Thyroid gland (tissue), 4 donors: ENCODE measurements at regions not wholly inside any gene's neighbourhood (a gene's known extent, or its start where the extent isn't known, plus 50 kb on each side); places are given as distances from the start of the nearest gene placed in this dataset.
"Not testable (repeated sequence)": the region's sequence is repeated elsewhere in the genome, so short reads cannot be mapped to it uniquely, and the experiment has no call there.

ENCODE experiments used
- DNase-seq, 2 donors: peaks; one replicate each; pipeline ENCODE4 v3.0.0-alpha.2; 2019
- H3K27ac ChIP-seq, 3 donors: fragments of 200-600 bp; sonication (generic); 1 replicate in 2 of 3; 2 replicates in 1 of 3; pipeline ENCODE4 v1.5.1; 2016 to 2019; ENCODE audit warnings: mild to moderate bottlenecking in 1 of 3, moderate library complexity in 1 of 3
- H3K27me3 ChIP-seq: fragments of 200-600 bp; sonication (generic); one replicate; pipeline ENCODE4 v1.5.1; 2019
- H3K36me3 ChIP-seq, 2 donors: fragments of 200-600 bp; sonication (generic); one replicate each; pipeline ENCODE4 v1.5.1; 2016 to 2019
- H3K4me1 ChIP-seq, 2 donors: fragments of 200-600 bp; sonication (generic); one replicate each; pipeline ENCODE4 v1.5.1; 2017 to 2019
- H3K4me3 ChIP-seq, 3 donors: fragments of 200-600 bp; sonication (generic); replicated peaks in 1 of 3; 1 replicate in 2 of 3; 2 replicates in 1 of 3; pipeline ENCODE4 v1.5.1; 2016; ENCODE audit warnings: mild to moderate bottlenecking in 1 of 3
- H3K9me3 ChIP-seq: fragments of 200-600 bp; sonication (generic); one replicate; pipeline ENCODE4 v1.5.1; 2017
- CTCF ChIP-seq, 6 experiments: fragments of 200-600 bp in 3 of 6; fragments of 450-650 bp in 3 of 6; sonication (generic) in 3 of 6; IDR thresholded peaks; one replicate each; pipeline ENCODE4 v1.5.1; 2016 to 2019; ENCODE audit warnings: antibody characterized with exemption in 6 of 6, mild to moderate bottlenecking in 2 of 6, inconsistent platforms in 1 of 6, moderate library complexity in 1 of 6
- POLR2A ChIP-seq, 2 donors: fragments of 450-650 bp; IDR thresholded peaks; one replicate each; pipeline ENCODE4 v1.6.1; 2017; ENCODE audit warnings: antibody characterized with exemption in 2 of 2, mild to moderate bottlenecking in 2 of 2, moderate library complexity in 1 of 2
- WGBS, 2 donors: methylation state at CpG; one replicate each; pipeline ENCODE4 v1.1.5; 2017; 5-methylcytosine and 5-hydroxymethylcytosine counted together
- intact Hi-C: fragments of 100-400 bp; cut with DNase I; formaldehyde crosslinking; loops from one replicate; pipeline ENCODE4 v1.15.1; 2023

- intact Hi-C loops = no loop called here
- WGBS, 2 donors = 90 to 96% methylated on average over 14 to 15 of the region's 42 CpGs
- H3K9me3 ChIP-seq = no peaks in the 10 kb centered on the region
Measured at GRCh38 chr9:89680547-89681467, 76.0 kb downstream of the GADD45G start.

GRCh38 chr9:89681468-89681859 is 76.7 kb downstream of the GADD45G start:
- H3K4me3 ChIP-seq, H3K36me3 ChIP-seq, intact Hi-C loops, H3K9me3 ChIP-seq, H3K27me3 ChIP-seq, DNase-seq, H3K27ac ChIP-seq: not testable (repeated sequence)
- WGBS, 2 donors = 94 to 100% methylated on average over 1 to 5 of the region's 17 CpGs
- peaks cover 12 to 18% of the 10 kb centered on the region in 2 donors for H3K4me1 ChIP-seq

More at GRCh38 chr9:89680547-89681467, 76.0 kb downstream of the GADD45G start:
- no peak for TF ChIP-seq POLR2A (IDR thresholded peaks at IDR 0.05)
- TF ChIP-seq CTCF (IDR thresholded peaks at IDR 0.05) = no peak
- DNase-seq = no peak
- Histone ChIP-seq H3K27me3 (no peaks in the 10 kb centered on the region), H3K4me1 (peaks cover 19 to 22% of the 10 kb centered on the region in 2 donors), H3K4me3 (no peak overlapping the region), H3K36me3 (no peaks in the 10 kb centered on the region), H3K27ac (no peak overlapping the region)

- no peak for DNase-seq
Measured at GRCh38 chr9:89683626-89684025, 78.8 kb downstream of the GADD45G start.

GRCh38 chr9:89684218-89684617 is 79.4 kb downstream of the GADD45G start:
- H3K27me3 ChIP-seq = no peaks in the 10 kb centered on the region
- peaks cover 0 to 7% of the 10 kb centered on the region in 2 donors for H3K4me1 ChIP-seq
- TF ChIP-seq CTCF (IDR thresholded peaks at IDR 0.05) (no peak), POLR2A (IDR thresholded peaks at IDR 0.05) (no peak)
- H3K4me3 ChIP-seq = no peak overlapping the region
- no peak for DNase-seq
- H3K9me3 ChIP-seq = no peaks in the 10 kb centered on the region
- WGBS, 2 donors = 58 to 69% methylated on average over 4 of the region's 4 CpGs
- H3K36me3 ChIP-seq = no peaks in the 10 kb centered on the region
- peak overlapping the region in 2 of 3 donors; percentile 25 to 42 for H3K27ac ChIP-seq
- intact Hi-C loops = no loop called here

More at GRCh38 chr9:89683626-89684025, 78.8 kb downstream of the GADD45G start:
- H3K9me3 ChIP-seq = no peaks in the 10 kb centered on the region
- H3K4me1 ChIP-seq = peaks cover 0 to 7% of the 10 kb centered on the region in 2 donors
- H3K4me3 ChIP-seq = no peak overlapping the region
- intact Hi-C loops = no loop called here
- WGBS, 2 donors = 90 to 93% methylated on average over 5 to 6 of the region's 6 CpGs
- no peak for TF ChIP-seq CTCF (IDR thresholded peaks at IDR 0.05)
- TF ChIP-seq POLR2A (IDR thresholded peaks at IDR 0.05) = no peak
- H3K36me3 ChIP-seq = no peaks in the 10 kb centered on the region
- H3K27ac ChIP-seq = no peak overlapping the region
- no peaks in the 10 kb centered on the region for H3K27me3 ChIP-seq

GRCh38 chr9:89684912-89685636 is 80.3 kb downstream of the GADD45G start:
- no peaks in the 10 kb centered on the region for H3K36me3 ChIP-seq
- no peaks in the 10 kb centered on the region for H3K9me3 ChIP-seq
- TF ChIP-seq POLR2A (IDR thresholded peaks at IDR 0.05) = no peak
- peak in 1 of 6 experiments; percentile 7 for TF ChIP-seq CTCF (IDR thresholded peaks at IDR 0.05)
- peak; percentile 62 for DNase-seq
- H3K4me3 ChIP-seq = no peak overlapping the region
- H3K4me1 ChIP-seq = peaks cover 0 to 7% of the 10 kb centered on the region in 2 donors
- H3K27me3 ChIP-seq = no peaks in the 10 kb centered on the region
- WGBS, 2 donors = 72 to 77% methylated on average over 14 to 16 of the region's 18 CpGs
- H3K27ac ChIP-seq = peak overlapping the region in 1 of 3 donors; percentile 25
- intact Hi-C loops = no loop called here
